ENCODE measurements at regions not wholly inside any gene's neighbourhood (a gene's known extent, or its start where the extent isn't known, plus 50 kb on each side); places are given as distances from the start of the nearest gene placed in this dataset.

GRCh38 chr6:139800837-139801236 is 426.4 kb upstream of the CITED2 start:
- no peak for DNase-seq

GRCh38 chr6:139790527-139790926 is 416.1 kb upstream of the CITED2 start:
- no peak for DNase-seq

GRCh38 chr6:139784222-139784769 is 409.8 kb upstream of the CITED2 start:
- DNase-seq = no peak

GRCh38 chr6:139779988-139780774 is 405.7 kb upstream of the CITED2 start:
- DNase-seq = no peak

GRCh38 chr6:139778688-139779087 is 404.2 kb upstream of the CITED2 start:
- DNase-seq = no peak

- no peak for DNase-seq
Observed at GRCh38 chr6:139778106-139778505, 403.7 kb upstream of the CITED2 start.

GRCh38 chr6:139777202-139777970 is 402.9 kb upstream of the CITED2 start:
- DNase-seq = no peak

- DNase-seq = no peak
Observed at GRCh38 chr6:139776041-139776440, 401.6 kb upstream of the CITED2 start.

GRCh38 chr6:139768196-139768595 is 393.7 kb upstream of the CITED2 start:
- no peak for DNase-seq

GRCh38 chr6:139766796-139767195 is 392.3 kb upstream of the CITED2 start:
- no peak for DNase-seq

GRCh38 chr6:139765825-139766285 is 391.4 kb upstream of the CITED2 start:
- DNase-seq = no peak

- no peak for DNase-seq
Observed at GRCh38 chr6:139764498-139764986, 390.1 kb upstream of the CITED2 start.

- DNase-seq = no peak
Observed at GRCh38 chr6:139763468-139764210, 389.2 kb upstream of the CITED2 start.

GRCh38 chr6:139762587-139763031 is 388.2 kb upstream of the CITED2 start:
- DNase-seq = no peak

GRCh38 chr6:139760128-139760527 is 385.7 kb upstream of the CITED2 start:
- DNase-seq = no peak

GRCh38 chr6:139759086-139759485 is 384.6 kb upstream of the CITED2 start:
- no peak for DNase-seq

- no peak for DNase-seq
Observed at GRCh38 chr6:139758209-139758611, 383.8 kb upstream of the CITED2 start.

GRCh38 chr6:139757784-139758183 is 383.3 kb upstream of the CITED2 start:
- no peak for DNase-seq

GRCh38 chr6:139756381-139756780 is 381.9 kb upstream of the CITED2 start:
- no peak for DNase-seq

- DNase-seq = no peak
Observed at GRCh38 chr6:139754898-139755775, 380.7 kb upstream of the CITED2 start.

- DNase-seq = no peak
Observed at GRCh38 chr6:139753198-139753861, 378.9 kb upstream of the CITED2 start.

Data from NCI-H510A treated with DMSO at 0.1 percent for 48 hours (cell line).